GM18517 (cell line): ENCODE measurements at regions not wholly inside any gene's neighbourhood (a gene's known extent, or its start where the extent isn't known, plus 50 kb on each side); places are given as distances from the start of the nearest gene placed in this dataset.
"Not testable (repeated sequence)": the region's sequence is repeated elsewhere in the genome, so short reads cannot be mapped to it uniquely, and the experiment has no call there.

ENCODE experiments used
- ATAC-seq: cut with Tn5 transposase; IDR thresholded peaks from one replicate; pipeline ENCODE4 v1.9.1; 2021; ENCODE audit warnings: mild to moderate bottlenecking, moderate library complexity; ENCODE audit not compliant: unreplicated experiment

DNA sequence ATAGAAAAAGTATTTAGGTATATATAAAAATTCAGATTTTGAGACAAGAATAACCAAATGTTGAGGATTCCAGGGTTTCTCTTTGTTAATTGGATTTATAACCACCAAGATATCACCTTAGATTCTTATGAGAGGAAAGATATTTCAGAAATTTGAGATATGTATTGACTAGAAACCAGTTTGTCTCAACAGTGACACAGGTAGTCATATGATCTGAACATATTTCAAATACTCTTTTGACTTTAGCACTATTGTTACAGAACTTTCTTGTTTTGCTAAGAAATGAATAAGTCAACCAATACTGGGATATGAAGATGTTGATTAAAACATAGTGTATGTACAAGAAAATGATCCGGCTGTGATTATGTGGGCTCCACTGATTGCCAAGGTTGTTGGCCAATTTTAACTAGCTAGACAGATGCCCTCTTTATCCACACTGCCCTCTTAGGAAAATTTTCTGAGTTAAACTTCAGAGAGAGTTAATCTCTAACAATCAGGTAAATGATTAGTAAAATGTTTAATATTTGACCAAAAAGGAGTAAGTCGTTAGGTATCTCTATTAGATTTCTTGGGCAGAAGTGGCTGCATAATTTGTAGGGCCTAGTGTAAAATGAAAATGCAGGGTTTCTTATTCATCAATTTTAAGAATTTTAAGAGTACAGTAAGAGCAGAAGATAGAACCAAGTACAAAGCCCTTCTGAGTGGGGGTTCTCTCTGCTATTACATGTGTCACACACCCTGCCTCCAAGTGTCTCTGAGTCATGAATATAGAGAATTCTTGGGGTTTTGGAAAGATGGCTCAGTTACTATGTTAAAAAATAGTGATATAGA lies 376.0 kb downstream of the TFEC start:
- ATAC-seq = peak; percentile 47

DNA sequence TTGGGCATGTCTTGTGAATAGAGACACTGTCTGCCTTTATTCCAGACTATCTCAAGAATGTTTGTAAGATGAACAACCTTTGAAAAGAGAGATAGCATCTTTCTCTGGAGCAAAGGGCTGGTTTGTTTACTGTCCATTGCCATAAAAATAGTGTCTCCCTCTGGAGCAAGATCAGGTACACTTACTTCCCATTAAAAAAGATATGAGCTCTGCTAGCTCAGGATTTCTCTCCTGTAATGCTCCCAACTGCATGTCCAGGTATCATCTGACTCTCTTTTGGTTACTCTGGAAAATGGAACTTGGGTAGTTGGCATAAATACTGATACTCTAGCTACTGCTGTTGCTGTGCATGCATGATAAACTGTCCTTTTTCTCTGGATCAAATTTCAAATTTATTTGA lies 381.1 kb downstream of the TFEC start:
- ATAC-seq = no peak

DNA sequence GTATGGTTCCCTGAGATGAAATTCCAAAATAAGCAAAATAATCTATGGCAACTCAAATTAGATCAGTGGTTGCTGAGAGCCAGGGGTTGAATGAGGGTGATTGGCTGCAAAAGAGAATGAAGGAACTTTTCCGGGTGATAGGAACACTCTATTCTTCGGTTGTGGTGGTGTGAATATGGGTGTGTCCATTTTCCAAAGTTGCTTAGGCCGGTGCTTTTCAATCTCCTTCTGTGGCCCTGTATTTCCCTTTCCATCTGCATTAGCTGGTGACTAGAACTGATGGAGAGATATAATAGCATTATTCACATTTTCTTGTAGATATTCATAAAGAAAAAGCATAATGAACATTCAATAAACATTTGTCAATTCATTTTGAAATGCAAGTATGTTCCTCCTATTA lies 382.9 kb downstream of the TFEC start:
- no peak for ATAC-seq

DNA sequence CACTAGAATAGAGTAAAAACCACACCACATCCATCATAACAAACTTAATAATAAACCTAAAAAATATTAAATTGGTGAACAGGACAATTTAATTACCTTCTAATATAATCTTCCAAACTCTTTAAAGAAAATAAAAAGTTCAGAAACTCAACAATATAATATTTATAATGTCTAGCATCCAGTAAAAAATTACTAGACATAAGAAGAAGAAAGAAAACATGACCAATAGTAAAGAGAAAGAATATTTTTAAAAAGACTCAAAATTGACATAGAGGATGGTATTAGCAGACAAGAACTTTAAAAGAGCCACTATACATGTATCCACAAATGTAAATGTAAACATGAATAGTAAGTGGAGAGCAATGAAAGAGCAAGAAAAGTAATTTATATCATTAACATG lies 388.4 kb downstream of the TFEC start:
- ATAC-seq = no peak

DNA sequence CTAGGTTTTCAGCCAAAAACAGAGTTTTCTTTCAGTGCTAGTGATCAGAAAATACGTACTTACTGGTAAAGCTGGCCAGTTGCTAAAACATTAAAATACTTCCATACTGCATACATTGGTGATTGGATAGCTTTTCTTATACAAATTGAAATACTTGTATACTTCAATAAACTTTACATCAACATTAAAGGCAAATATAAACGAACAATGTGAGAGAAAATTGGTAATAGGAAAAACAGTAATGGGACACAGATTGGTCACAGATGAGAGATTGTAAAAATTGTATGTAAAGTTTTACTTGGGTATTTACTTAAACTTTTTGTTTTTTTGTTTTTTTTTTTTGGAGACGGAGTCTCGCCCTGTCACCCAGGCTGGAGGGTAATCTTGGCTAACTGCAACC lies 391.7 kb downstream of the TFEC start:
- no peak for ATAC-seq

DNA sequence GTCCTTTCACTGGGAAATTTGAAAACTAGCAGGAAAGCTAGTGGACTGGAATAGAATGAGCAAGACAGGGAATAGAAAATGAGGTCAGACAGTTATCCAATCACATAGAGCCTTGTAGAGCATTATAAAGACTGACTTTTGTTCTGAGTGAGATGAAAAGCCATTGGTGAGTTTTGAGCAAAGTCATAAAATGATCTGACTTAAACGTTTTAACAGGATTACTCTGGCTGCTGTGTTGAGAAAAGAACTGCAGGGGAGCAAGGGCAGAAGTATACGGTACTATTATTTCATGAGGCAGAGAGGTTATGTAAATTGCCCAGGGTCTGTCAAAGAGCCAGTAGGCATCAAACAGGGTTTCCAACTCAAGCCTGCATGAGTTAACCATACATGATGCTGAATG lies 393.4 kb downstream of the TFEC start:
- ATAC-seq = no peak

DNA sequence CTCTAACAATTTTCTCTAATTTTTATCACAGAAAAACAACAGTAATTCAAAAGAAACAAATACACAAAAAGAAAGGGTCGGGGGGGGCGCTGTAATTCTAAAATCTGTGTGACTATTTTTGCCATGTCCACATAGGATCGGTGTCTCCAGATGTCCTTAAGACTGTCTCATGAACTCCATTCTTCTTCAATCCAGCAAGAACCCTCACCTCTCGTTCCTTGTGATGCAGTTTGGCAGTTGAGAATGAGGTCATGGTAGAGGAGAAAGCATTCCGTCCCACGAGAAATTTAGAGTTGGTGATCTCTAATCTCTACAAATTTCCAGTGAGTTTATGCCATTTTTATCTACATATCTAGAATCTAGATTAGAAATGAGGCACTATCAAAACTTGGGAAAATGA lies 394.7 kb downstream of the TFEC start:
- ATAC-seq = no peak

DNA sequence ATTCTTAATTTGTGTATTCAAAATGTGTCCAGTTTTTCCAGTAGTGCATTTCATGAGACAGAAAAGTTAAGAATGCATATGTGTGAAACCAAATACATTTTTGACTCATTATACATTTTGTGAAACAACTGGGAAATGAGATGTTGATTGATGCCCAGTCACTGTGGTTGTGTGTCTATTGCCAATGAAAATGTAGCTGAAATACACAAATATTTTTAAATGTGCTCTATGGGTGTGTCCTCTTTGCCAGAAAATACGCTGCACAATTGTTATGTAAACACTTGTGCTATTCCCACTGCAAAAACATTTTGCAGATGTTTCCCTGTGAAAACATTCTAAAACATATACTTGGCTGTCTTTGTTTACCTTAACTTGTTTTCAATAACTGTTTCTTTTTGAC lies 395.2 kb downstream of the TFEC start:
- no peak for ATAC-seq

DNA sequence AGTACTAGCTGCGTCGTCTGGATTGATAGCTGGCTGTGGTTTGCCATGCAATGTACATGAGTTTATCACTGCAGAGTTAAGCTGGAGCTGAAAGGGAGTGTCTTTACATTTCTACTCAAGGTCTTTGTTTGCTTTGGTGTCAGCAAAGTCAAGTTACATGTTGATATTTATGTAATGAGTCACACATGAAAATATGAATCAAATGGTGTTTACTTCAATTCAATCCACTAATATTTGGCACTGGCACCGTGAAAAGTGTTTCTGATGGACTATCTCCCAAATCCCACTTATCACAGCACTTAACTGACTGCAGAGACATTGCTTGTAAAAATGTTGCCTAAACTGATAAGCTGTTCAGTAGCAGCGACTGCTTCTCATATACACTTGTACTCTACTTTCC lies 395.9 kb downstream of the TFEC start:
- no peak for ATAC-seq

DNA sequence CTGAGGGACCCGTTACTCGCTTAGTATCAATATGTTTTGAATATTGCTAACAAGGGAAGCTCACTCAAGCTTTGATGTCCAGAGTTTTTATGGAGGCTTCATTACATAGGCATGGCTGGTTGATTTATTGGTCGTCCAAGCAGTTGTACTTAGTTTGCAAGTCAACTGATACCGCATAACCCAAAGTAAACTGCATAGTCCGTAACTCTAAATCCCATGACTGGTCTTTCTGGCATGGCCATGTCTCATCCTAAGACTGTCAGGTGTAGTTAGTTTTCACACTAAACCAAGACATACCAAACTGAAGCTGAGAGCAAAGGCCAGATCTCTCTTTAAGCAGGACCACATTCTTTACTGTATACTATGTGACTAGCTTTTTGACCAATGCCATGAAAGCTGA lies 397.9 kb downstream of the TFEC start:
- no peak for ATAC-seq

DNA sequence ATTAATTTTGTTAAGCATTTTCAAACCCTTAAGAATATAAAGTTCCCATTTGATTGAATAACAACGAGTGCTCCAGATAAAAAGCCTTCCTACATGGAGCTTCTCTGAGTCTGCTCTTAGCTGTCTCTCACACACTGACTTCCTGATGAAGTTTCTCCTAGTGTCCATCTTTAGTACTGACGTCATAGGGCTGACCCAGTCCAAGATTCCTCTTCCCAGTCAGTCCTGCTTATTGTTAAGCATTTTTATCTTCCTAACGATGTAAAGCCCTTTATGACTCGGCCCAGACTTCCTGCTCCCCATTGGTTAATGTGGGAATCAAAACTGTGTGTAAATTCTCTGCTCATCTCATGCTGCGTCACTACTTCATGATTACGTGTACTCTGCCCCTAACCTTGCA lies 398.8 kb downstream of the TFEC start:
- no peak for ATAC-seq

DNA sequence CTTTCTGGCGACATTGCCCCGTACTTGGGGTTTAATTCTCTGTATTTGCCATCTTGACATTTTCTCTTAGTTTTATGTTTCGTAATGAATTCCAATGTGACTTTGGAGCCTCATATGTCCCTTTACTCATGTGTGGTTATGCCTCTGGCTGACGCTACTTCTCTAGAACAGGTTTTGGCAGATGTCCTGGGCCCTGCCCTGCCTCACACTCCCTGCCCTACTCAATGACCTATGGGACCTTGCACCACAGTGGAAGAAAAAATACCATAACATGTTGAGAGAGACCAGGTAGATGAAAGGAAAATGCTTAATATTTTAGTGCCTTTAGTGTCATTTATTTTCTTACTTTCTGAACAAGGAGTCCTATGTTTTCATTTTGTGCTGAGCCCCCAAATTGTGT lies 400.5 kb downstream of the TFEC start:
- no peak for ATAC-seq

DNA sequence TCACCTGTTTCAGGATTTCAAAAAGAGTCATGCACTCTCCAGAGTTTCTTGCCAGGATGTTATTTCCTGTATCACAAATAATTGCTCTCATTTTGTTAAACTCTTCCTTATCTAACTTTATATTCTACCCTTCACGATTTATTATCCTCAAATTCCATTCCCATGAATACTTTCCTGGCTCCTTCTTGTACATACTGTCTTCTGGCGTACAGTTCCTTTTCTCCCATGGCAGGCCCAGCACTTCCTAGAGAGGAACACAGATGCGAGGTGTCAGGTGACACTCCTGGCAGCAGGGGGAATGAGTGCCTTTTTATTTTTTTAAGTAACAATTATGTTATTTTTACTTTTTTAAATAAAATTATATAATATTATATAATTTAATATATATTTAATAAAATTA lies 411.9 kb downstream of the TFEC start:
- ATAC-seq = no peak

DNA sequence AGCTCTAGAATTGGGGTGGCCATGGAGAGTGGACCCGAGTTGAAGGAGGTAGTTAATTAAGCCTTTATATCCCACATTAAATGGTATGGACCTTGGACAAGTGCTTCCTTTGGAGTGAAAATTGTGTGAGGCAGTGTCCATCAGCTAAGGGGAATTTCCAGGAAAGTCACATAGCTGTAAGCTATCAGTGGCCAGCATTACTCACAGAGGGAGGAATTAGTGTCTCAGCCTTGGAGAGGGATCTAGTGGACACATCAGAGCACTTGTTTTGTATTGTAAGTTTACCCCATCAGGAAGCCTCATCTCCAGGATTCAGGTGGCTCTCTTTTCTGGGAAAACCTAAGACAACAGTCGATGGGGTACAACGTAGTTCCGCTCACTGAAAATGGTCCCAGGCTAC lies 416.7 kb downstream of the TFEC start:
- ATAC-seq = no peak

DNA sequence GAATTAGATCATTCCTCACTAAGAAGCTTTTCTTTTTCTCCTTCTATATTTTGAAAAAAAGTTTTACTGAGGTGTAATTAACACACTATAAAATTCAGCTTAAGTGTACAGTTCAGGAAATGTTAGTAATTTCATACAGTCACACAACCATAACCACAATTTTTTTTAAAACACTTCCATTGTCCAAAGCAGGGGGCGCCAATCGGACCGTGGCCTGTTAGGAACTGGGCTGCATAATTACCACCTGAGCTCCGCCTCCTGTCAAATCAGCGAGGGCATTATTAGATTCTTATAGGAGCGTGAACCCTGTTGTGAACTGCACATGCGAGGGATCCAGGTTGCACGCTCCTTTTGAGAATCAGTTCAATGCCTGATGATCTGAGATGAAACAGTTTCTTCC lies 427.1 kb downstream of the TFEC start:
- ATAC-seq = no peak

DNA sequence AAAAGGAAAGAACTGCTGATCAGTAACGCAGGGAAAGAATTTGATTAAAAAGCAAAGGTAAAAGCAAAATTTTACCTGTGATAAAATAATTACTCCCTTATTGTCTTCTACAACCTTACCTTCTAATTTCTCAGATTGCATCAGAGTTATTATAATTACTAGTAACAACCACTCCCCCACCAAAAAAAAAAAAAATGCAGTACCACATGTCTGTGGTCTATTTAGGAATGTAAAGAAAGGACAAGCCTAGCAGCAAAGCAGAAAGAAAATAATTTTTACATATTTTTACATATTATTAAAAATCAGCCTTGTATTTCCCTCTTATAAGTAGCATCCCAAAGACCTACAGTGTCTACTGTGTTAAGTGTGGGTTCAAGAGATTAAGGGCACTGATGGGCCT lies 430.4 kb downstream of the TFEC start:
- ATAC-seq = no peak

DNA sequence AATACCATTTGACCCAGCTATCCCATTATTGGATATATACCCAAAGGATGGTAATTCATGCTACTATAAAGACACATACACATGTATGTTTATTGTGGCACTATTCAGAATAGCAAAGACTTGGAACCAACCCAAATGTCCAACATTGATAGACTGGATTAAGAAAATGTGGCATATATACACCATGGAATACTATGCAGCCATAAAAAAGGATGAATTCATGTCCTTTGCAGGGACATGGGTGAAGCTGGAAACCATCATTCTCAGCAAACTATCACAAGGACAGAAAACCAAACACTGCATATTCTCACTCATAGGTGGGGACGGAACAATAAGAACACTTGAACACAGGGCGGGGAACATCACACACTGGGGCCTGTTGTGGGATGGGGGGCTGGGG lies 431.4 kb downstream of the TFEC start:
- ATAC-seq = not testable (repeated sequence)

DNA sequence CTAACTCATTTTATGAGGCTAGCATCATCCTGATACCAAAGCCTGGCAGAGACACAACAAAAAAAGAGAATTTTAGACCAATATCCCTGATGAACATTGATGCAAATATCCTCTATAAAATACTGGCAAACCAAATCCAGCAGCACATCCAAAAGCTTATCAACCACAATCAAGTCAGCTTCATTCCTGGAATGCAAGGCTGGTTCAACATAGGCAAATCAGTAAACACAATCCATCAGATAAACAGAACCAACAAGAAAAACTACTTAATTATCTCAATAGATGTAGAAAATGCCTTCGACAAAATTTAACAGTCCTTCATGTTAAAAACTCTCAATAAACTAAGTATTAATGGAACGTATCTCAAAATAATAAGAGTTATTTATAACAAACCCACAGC lies 433.3 kb downstream of the TFEC start:
- ATAC-seq = not testable (repeated sequence)

DNA sequence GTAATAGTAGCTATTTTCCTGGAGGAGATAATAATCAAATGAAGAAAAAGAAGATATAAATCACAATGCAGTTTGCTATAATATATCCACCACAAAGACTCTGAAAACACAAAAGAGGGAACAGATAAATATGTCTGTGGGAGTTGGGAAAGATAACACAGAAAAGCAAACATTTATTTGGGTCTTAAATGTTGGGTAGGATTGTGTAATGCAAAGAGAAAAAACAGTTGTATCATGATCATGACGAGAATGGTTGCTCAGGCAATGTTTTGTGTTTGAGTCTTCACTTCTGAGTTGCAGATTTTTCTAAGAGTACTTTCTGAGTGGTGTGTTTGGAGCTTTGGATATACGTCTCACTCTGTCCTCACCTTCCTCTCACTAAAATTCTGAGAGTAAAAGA lies 437.5 kb downstream of the TFEC start:
- ATAC-seq = no peak

DNA sequence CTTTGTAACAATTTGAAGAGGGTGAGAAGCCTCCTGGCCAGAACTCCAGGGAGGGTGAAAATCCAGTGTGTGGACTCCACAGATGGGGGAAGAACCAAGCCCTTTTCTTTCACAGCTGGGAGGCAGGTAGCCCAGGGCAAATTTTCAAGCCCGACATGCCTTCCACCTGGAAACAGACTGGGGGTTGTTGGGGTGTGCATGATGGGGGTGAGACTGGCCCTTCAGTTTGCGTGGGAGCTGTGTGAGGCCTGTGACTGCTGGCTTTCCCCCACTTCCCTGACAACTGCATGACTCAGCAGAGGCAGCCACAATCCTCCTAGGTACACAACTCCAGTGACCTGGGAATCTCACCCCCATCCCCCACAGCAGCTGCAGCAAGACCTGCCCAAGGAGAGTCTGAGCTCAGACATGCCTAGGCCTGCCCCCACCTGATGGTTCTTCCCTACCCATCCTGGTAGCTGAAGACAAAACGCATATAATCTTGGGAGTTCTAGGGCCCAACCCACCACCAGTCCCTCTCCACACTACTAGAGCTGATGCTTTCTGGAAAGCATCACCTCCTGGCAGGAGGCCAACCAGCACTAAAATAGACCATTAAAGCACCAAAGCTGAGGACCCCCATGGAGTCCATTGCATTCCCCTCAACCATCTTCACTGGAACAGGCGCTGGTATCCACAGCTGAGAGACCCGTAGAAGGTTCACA lies 445.4 kb downstream of the TFEC start:
- ATAC-seq = no peak

DNA sequence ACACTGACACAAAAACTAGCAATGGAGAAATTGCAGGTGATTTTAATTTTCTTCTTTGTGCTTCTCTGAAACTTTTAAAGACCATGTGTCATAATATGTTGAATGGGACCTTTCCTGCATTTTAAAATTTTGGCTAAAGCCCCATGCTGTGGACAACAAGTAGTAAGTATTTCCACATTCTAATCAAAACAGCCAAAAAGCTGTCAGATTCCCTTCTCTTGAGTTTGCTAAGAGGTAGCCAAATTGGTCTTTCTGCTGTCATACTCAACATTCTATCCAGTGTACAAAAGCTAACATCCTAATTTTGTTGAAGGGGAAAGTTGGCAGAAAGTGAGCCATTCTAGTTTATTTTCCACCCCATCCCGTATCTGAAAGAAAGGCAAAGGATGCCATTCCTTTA lies 447.6 kb downstream of the TFEC start:
- no peak for ATAC-seq

DNA sequence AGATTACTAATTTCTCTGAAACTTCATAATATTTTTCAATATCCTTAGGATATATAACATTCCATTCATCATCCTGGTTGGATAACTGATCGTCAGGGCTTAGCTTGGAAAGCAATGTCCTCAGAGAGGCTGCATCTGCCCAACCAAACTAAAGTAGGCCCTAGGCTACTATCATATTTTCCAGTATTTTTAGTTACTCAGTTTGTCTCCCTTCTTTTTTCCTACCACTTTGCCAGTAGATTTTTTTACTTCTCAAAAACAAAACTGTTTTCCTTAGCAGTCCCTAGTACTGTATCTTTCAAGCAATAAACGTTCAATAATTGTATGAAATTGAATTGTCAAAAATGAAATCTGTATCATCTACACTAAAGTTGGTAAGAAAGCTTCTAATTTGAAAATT lies 452.0 kb downstream of the TFEC start:
- ATAC-seq = no peak
